ENCODE measurements at regions not wholly inside any gene's neighbourhood (a gene's known extent, or its start where the extent isn't known, plus 50 kb on each side); places are given as distances from the start of the nearest gene placed in this dataset.

DNA sequence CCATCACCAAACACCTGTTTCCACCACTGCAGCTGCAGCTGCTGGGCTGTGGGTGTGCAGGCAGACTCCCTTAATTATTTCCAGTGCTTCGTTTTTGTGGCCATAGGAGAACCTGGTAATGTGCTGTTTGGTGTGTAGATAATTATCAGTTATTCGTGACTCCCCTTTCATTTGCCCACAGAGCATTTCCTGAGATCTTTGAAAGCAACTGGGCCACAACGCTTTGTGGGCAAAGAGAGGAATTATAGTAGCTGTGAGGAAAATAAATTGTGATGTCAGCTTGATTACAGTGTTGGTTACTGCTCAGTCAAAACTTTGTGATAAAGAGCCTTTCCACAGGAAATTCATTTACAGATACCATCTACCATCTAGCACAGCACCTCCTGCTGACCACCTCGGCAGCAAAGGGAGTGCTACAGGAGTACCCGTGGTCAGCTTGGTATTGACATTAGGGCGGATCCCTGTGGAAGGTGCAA lies 193.3 kb upstream of the SLCO3A1 start:
- no peak for DNase-seq (ENCODE audit: low read depth in 2 of 2, low spot score in 1 of 2)

- no peak for DNase-seq (ENCODE audit: low read depth in 2 of 2, low spot score in 1 of 2)
Measured at GRCh38 chr15:91664224-91664836, 189.2 kb upstream of the SLCO3A1 start.

- no peak for DNase-seq (ENCODE audit: low read depth in 2 of 2, low spot score in 1 of 2)
Measured at GRCh38 chr15:91665212-91665611, 188.3 kb upstream of the SLCO3A1 start.

GRCh38 chr15:91668370-91668769 lies 185.1 kb upstream of the SLCO3A1 start:
- DNase-seq (ENCODE audit: low read depth in 2 of 2, low spot score in 1 of 2) = no peak

GRCh38 chr15:91670108-91670507 lies 183.4 kb upstream of the SLCO3A1 start:
- DNase-seq (ENCODE audit: low read depth in 2 of 2, low spot score in 1 of 2) = no peak

- no peak for DNase-seq (ENCODE audit: low read depth in 2 of 2, low spot score in 1 of 2)
Measured at GRCh38 chr15:91678003-91678402, 175.5 kb upstream of the SLCO3A1 start.

GRCh38 chr15:91679447-91679846 lies 174.1 kb upstream of the SLCO3A1 start:
- no peak for DNase-seq (ENCODE audit: low read depth in 2 of 2, low spot score in 1 of 2)

DNA sequence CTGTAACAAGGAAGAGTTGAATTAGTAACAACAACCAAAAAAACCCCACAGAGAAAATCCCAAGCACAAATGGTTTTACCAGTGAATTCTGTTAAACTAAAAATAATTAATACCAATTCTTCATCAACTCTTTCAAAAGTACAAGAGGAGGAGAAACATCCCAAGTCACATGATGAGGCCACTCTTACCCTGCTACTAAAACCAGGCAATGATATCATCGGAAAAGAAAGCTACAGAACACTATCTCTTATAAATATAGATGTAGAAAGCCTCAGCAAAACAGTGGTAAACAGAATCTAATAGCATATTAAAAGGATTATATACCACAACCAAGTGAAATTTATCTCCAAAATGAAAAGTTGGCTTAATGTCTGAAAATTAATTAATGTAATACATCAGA lies 168.1 kb upstream of the SLCO3A1 start:
- DNase-seq (ENCODE audit: low read depth in 2 of 2, low spot score in 1 of 2) = no peak

GRCh38 chr15:91688811-91689210 lies 164.7 kb upstream of the SLCO3A1 start:
- no peak for DNase-seq (ENCODE audit: low read depth in 2 of 2, low spot score in 1 of 2)

DNA sequence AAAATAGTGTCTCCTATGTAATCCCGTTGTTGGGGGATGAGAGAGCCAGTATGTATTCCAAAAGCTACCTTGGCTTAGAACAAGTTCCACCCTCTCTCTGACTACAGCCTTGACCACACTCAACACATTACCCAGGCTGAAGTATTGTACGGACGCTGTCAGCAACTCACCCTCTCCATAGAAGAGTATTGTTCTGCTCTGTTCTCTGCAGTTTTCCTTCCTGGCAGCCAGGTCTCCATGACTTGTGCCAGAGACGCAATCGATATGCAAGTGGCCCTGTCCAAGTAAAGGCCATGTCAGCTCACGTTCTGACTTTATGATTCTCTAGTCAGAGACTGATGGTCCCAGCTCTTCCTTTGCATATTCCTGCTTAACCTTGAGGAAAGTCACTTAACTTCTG lies 164.1 kb upstream of the SLCO3A1 start:
- DNase-seq (ENCODE audit: low read depth in 2 of 2, low spot score in 1 of 2) = no peak

GRCh38 chr15:91692596-91692995 lies 160.9 kb upstream of the SLCO3A1 start:
- no peak for DNase-seq (ENCODE audit: low read depth in 2 of 2, low spot score in 1 of 2)

GRCh38 chr15:91694131-91694830 lies 159.2 kb upstream of the SLCO3A1 start:
- no peak for DNase-seq (ENCODE audit: low read depth in 2 of 2, low spot score in 1 of 2)

DNA sequence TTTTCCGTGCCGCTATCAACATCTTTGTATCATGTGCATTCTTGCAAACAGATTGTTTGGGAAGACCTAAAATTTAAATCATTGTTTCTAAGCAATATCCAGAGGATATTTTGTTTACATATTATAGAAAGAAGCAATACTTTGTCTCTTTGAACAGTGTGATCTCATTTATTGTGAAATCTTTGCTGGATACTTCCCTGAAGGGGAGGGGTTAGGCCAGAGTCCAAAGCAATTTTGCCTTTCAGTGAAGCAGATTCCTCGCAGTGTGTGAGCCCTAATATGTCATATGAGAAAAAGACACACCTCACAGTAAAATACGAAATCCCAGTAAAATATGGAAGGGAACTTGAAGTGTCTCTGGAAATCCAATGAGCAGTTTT lies 158.7 kb upstream of the SLCO3A1 start:
- no peak for DNase-seq (ENCODE audit: low read depth in 2 of 2, low spot score in 1 of 2)

GRCh38 chr15:91695799-91696198 lies 157.7 kb upstream of the SLCO3A1 start:
- DNase-seq (ENCODE audit: low read depth in 2 of 2, low spot score in 1 of 2) = no peak

GRCh38 chr15:91696981-91697380 lies 156.5 kb upstream of the SLCO3A1 start:
- DNase-seq (ENCODE audit: low read depth in 2 of 2, low spot score in 1 of 2) = no peak

- DNase-seq (ENCODE audit: low read depth in 2 of 2, low spot score in 1 of 2) = no peak
Measured at GRCh38 chr15:91698241-91698640, 155.3 kb upstream of the SLCO3A1 start.

DNA sequence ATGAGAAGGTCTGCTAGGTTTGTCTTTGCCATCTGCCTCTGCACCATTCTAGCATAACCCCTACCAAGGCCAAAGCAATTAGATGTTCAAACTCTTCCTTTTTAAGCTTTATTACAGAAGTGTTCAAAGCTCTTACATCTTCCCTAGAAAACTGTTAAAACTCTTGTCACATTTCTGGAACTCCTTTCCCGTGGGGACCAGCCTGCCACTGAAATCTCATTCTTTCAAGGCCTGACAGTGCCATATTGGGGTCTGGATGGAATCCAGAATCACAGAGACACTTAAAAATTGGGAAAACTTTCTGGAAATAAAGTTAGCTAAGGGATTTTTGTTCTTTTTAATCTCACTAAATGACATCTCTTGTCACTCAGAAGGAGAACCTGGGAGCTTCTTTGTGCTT lies 153.8 kb upstream of the SLCO3A1 start:
- DNase-seq (ENCODE audit: low read depth in 2 of 2, low spot score in 1 of 2) = no peak

- DNase-seq (ENCODE audit: low read depth in 2 of 2, low spot score in 1 of 2) = no peak
Measured at GRCh38 chr15:91703274-91703673, 150.2 kb upstream of the SLCO3A1 start.

DNA sequence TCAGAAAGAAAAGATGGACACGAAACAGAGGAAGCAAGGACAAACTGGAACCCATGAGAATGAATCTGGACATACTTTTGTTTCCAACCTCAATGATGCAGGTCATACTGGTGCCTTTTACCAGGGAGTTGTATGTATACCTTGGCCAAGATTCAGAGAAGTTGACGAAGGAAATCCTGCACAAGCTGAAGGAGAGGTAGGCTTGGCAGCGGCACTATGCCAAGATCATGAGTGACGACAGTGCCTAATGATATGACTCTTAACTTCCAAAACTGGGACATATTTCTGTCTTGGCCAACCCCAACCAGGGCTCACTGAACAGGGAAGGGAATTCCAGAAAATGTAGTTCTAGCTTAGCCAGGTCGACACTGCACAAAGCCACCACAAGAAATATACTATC lies 149.2 kb upstream of the SLCO3A1 start:
- no peak for DNase-seq (ENCODE audit: low read depth in 2 of 2, low spot score in 1 of 2)

- peak; percentile 55 to 73 for DNase-seq (ENCODE audit: low read depth in 2 of 2, low spot score in 1 of 2)
Measured at GRCh38 chr15:91706322-91707032, 147.0 kb upstream of the SLCO3A1 start.

- DNase-seq (ENCODE audit: low read depth in 2 of 2, low spot score in 1 of 2) = no peak
Measured at GRCh38 chr15:91710080-91710698, 143.3 kb upstream of the SLCO3A1 start.

Data from stimulated activated CD8-positive, alpha-beta memory T cell treated with anti-CD3 and anti-CD28 coated beads, Interleukin-4, amount 100 ng/mL, for 1 hour (primary cell).